WTC11 (cell line): ENCODE measurements at regions not wholly inside any gene's neighbourhood (a gene's known extent, or its start where the extent isn't known, plus 50 kb on each side); places are given as distances from the start of the nearest gene placed in this dataset.

Experiments used
- ATAC-seq: fragments of 200-7000 bp; cut with Tn5 transposase; 2 replicates; pipeline ENCODE4 v1.10.0; 2021; ENCODE audit warnings: mild to moderate bottlenecking, moderate library complexity
- CTCF ChIA-PET: fragments of 300-600 bp; sonication (Branson Sonifier 250); formaldehyde crosslinking; loops from one replicate; lab custom pipeline; 2021; ENCODE audit warnings: antibody characterized with exemption; lab: Charles Lee
- POLR2A ChIA-PET: fragments of 350-600 bp; sonication (Branson Sonifier 250); formaldehyde crosslinking; loops from one replicate; lab custom pipeline; 2021; ENCODE audit warnings: antibody characterized with exemption; lab: Charles Lee
- DNase-seq: peaks from one replicate; pipeline ENCODE4 v3.0.0; 2021; ENCODE audit warnings: low spot score
- H3K27ac Mint-ChIP-seq: 2 replicates; pipeline ENCODE4 v1.8.0; 2021; ENCODE audit warnings: mixed read lengths
- H3K27me3 Mint-ChIP-seq: 2 replicates; pipeline ENCODE4 v1.8.0; 2021; ENCODE audit warnings: low read depth, mild to moderate bottlenecking, moderate library complexity, mixed read lengths
- H3K36me3 Mint-ChIP-seq: 2 replicates; pipeline ENCODE4 v1.8.0; 2021; ENCODE audit warnings: mixed read lengths
- H3K4me1 Mint-ChIP-seq: 2 replicates; pipeline ENCODE4 v1.8.0; 2022; ENCODE audit warnings: mixed read lengths
- H3K4me3 Mint-ChIP-seq: 2 replicates; pipeline ENCODE4 v1.8.0; 2021; ENCODE audit warnings: mild to moderate bottlenecking, moderate library complexity, mixed read lengths
- H3K9me3 Mint-ChIP-seq: 2 replicates; pipeline ENCODE4 v1.8.0; 2021; ENCODE audit warnings: mixed read lengths
- AR ChIP-seq: fragments of 250-450 bp; sonication (Bioruptor Pico); IDR thresholded peaks from 2 replicates; pipeline ENCODE4 v1.9.0; 2021; ENCODE audit warnings: mild to moderate bottlenecking
- ATF2 ChIP-seq: sonication (generic); formaldehyde crosslinking; IDR thresholded peaks from 2 replicates; pipeline ENCODE4 v1.8.1; 2022; ENCODE audit warnings: low read depth, missing genetic modification reagents, borderline replicate concordance
- CBFB ChIP-seq: sonication (generic); formaldehyde crosslinking; IDR thresholded peaks from 2 replicates; pipeline ENCODE4 v1.8.1; 2022; ENCODE audit warnings: mild to moderate bottlenecking, low read depth, missing genetic modification reagents
- E2F4 ChIP-seq: sonication (generic); formaldehyde crosslinking; IDR thresholded peaks from 2 replicates; pipeline ENCODE4 v1.8.1; 2022; ENCODE audit warnings: low read depth, mild to moderate bottlenecking, moderate library complexity, missing genetic modification reagents, borderline replicate concordance
- ESRRA ChIP-seq: sonication (generic); formaldehyde crosslinking; IDR thresholded peaks from 2 replicates; pipeline ENCODE4 v1.8.1; 2022; ENCODE audit warnings: mild to moderate bottlenecking, missing genetic modification reagents, borderline replicate concordance
- FOXK1 ChIP-seq: sonication (generic); formaldehyde crosslinking; IDR thresholded peaks from 2 replicates; pipeline ENCODE4 v1.8.0; 2022; ENCODE audit warnings: mild to moderate bottlenecking, moderate library complexity, missing genetic modification reagents
- GTF2I ChIP-seq: fragments of 250-450 bp; sonication (Bioruptor Pico); conservative IDR thresholded peaks from 2 replicates; pipeline ENCODE4 v1.4.0; 2021; ENCODE audit warnings: mild to moderate bottlenecking
- NFE2L1 ChIP-seq: sonication (generic); formaldehyde crosslinking; IDR thresholded peaks from 2 replicates; pipeline ENCODE4 v1.8.1; 2023; ENCODE audit warnings: missing genetic modification reagents
- RORB ChIP-seq: fragments of 250-450 bp; sonication (Bioruptor Pico); IDR thresholded peaks from 2 replicates; pipeline ENCODE4 v1.9.0; 2021; ENCODE audit warnings: mild to moderate bottlenecking
- SP1 ChIP-seq: sonication (generic); formaldehyde crosslinking; conservative IDR thresholded peaks from 2 replicates; pipeline ENCODE4 v1.8.1; 2022; ENCODE audit warnings: missing genetic modification reagents
- STAT6 ChIP-seq: sonication (generic); formaldehyde crosslinking; conservative IDR thresholded peaks from 2 replicates; pipeline ENCODE4 v1.8.1; 2023; ENCODE audit warnings: mild to moderate bottlenecking, low read depth, missing genetic modification reagents, moderate library complexity
- TCF7 ChIP-seq: sonication (generic); formaldehyde crosslinking; IDR thresholded peaks from 2 replicates; pipeline ENCODE4 v1.8.0; 2022; ENCODE audit warnings: mild to moderate bottlenecking, low read depth, missing genetic modification reagents, moderate library complexity
- ZNF232 ChIP-seq: sonication (generic); formaldehyde crosslinking; IDR thresholded peaks from 2 replicates; pipeline ENCODE4 v1.8.0; 2022; ENCODE audit warnings: mild to moderate bottlenecking, missing genetic modification reagents
- ZNF671 ChIP-seq: fragments of 250-450 bp; sonication (Bioruptor Pico); IDR thresholded peaks from 2 replicates; pipeline ENCODE4 v1.8.0; 2021; ENCODE audit warnings: mild to moderate bottlenecking
- TF ChIP-seq, protein P1 (sequence below): sonication (generic); formaldehyde crosslinking; IDR thresholded peaks from 2 replicates; pipeline ENCODE4 v1.8.0; 2022; ENCODE audit warnings: mild to moderate bottlenecking, missing genetic modification reagents
- TF ChIP-seq, protein P2 (sequence below): fragments of 250-450 bp; sonication (Bioruptor Pico); conservative IDR thresholded peaks from 2 replicates; pipeline ENCODE4 v1.9.0; 2021; ENCODE audit warnings: mild to moderate bottlenecking
- TF ChIP-seq, protein P3 (sequence below): sonication (generic); formaldehyde crosslinking; conservative IDR thresholded peaks from 2 replicates; pipeline ENCODE4 v1.8.1; 2022; ENCODE audit warnings: mild to moderate bottlenecking, missing genetic modification reagents
- TF ChIP-seq, protein P4 (sequence below): fragments of 250-450 bp; sonication (Bioruptor Pico); IDR thresholded peaks from 2 replicates; pipeline ENCODE4 v2.1.2; 2022; ENCODE audit warnings: mild to moderate bottlenecking, moderate library complexity
- TF ChIP-seq, protein P5 (sequence below): sonication (generic); formaldehyde crosslinking; IDR thresholded peaks from 2 replicates; pipeline ENCODE4 v1.8.0; 2022; ENCODE audit warnings: mild to moderate bottlenecking, missing genetic modification reagents

DNA sequence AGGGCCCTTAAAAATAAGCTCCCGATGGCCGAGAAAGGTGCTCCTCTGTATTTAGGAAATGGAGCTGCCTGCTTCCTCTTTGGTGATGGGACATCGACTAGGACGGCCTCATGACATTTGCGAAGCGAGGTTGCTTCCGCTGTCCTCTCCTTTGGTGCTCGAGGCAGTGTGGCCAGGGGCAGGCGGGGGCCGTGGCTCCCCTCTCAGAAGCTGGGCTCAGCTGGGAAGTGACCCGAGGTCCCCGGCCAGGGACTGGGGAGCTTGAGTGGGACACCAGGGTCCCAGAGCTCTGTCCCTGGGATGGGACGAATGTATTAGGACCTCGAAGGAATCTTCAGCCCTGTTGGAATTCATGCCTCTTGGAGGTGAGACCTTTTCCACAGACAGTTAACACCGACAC is 151.1 kb downstream of the CTTN start:
- peaks cover 45% of the 10 kb centered on the region for H3K4me1 Mint-ChIP-seq

GRCh38 chr11:70549796-70550195 is 151.5 kb downstream of the CTTN start:
- no peak for DNase-seq
- Mint-ChIP-seq H3K9me3 (no peaks in the 10 kb centered on the region), H3K4me1 (peaks cover 47% of the 10 kb centered on the region), H3K36me3 (no peaks in the 10 kb centered on the region), H3K27ac (no peak overlapping the region), H3K4me3 (no peak overlapping the region), H3K27me3 (no peaks in the 10 kb centered on the region)
- CTCF ChIA-PET = interaction anchor here (0.9 to 2.1 kb wide), 7 partner anchors 18 to 193 kb away, joined by 3 to 10 read pairs (median 3); no protein-coding TSS in a partner anchor
- no peak for ATAC-seq
- POLR2A ChIA-PET = no interaction called here
- TF ChIP-seq GTF2I (CRISPR knock-in tag) (no peak), ZNF671 (CRISPR knock-in tag) (no peak), ESRRA (CRISPR knock-in tag) (no peak), ZNF232 (no peak), STAT6 (CRISPR knock-in tag) (no peak), RORB (CRISPR knock-in tag) (no peak), TCF7 (CRISPR knock-in tag) (no peak), ATF2 (CRISPR knock-in tag) (no peak), E2F4 (CRISPR knock-in tag) (no peak)
- TF ChIP-seq, protein P1, sequence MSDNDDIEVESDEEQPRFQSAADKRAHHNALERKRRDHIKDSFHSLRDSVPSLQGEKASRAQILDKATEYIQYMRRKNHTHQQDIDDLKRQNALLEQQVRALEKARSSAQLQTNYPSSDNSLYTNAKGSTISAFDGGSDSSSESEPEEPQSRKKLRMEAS (CRISPR knock-in tag) = no peak

More for the DNA sequence above, 151.1 kb downstream of the CTTN start:
- TF ChIP-seq AR = no peak
- TF ChIP-seq, protein P2, sequence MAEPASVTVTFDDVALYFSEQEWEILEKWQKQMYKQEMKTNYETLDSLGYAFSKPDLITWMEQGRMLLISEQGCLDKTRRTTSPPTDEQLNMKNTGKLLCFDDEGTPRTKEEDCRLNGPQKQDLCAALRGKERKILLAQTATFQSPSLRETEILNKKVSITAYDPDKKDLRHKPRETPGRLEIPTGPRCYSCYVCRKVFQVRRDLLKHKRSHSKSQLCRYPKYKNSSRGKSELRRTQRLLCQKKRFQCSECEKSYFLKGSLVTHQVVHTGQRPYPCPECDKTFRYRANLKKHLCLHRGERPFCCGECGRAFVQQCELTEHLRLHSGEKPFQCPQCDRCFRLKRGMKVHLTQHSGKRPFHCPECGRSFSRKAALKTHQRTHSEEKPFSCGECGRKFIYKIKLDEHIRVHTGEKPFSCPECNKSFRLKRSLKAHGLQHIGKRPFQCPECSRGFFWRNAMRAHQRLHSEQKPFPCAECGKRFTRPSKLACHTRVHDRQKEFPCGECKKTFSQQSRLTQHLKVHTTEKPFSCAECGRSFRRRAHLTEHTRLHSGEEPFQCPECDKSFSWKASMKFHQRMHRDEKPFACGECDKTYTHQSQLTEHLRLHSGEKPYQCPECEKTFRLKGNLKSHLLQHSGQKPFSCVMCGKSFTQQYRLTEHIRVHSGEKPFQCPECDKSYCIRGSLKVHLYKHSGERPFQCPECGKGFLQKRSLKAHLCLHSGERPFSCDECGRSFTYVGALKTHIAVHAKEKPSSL (CRISPR knock-in tag) = no peak
- no peak for TF ChIP-seq FOXK1 (CRISPR knock-in tag)
- no peak for TF ChIP-seq SP1 (CRISPR knock-in tag)
- no peak for TF ChIP-seq NFE2L1 (CRISPR knock-in tag)
- TF ChIP-seq, protein P3, sequence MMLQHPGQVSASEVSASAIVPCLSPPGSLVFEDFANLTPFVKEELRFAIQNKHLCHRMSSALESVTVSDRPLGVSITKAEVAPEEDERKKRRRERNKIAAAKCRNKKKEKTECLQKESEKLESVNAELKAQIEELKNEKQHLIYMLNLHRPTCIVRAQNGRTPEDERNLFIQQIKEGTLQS (CRISPR knock-in tag) = no peak
- no peak for TF ChIP-seq CBFB
- TF ChIP-seq, protein P4, sequence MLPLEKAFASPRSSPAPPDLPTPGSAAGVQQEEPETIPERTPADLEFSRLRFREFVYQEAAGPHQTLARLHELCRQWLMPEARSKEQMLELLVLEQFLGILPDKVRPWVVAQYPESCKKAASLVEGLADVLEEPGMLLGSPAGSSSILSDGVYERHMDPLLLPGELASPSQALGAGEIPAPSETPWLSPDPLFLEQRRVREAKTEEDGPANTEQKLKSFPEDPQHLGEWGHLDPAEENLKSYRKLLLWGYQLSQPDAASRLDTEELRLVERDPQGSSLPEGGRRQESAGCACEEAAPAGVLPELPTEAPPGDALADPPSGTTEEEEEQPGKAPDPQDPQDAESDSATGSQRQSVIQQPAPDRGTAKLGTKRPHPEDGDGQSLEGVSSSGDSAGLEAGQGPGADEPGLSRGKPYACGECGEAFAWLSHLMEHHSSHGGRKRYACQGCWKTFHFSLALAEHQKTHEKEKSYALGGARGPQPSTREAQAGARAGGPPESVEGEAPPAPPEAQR (CRISPR knock-in tag) = no peak
- TF ChIP-seq, protein P5, sequence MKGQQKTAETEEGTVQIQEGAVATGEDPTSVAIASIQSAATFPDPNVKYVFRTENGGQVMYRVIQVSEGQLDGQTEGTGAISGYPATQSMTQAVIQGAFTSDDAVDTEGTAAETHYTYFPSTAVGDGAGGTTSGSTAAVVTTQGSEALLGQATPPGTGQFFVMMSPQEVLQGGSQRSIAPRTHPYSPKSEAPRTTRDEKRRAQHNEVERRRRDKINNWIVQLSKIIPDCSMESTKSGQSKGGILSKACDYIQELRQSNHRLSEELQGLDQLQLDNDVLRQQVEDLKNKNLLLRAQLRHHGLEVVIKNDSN (CRISPR knock-in tag) = no peak
- CTCF ChIA-PET = interaction anchor here (0.9 to 2.1 kb wide), 7 partner anchors 19 to 193 kb away, joined by 3 to 10 read pairs (median 3); no protein-coding TSS in a partner anchor
- DNase-seq (no peak), ATAC-seq (no peak)
- no peak overlapping the region for H3K4me3 Mint-ChIP-seq
- H3K9me3 Mint-ChIP-seq = no peaks in the 10 kb centered on the region
- H3K27me3 Mint-ChIP-seq = no peaks in the 10 kb centered on the region
- POLR2A ChIA-PET = no interaction called here
- no peak overlapping the region for H3K27ac Mint-ChIP-seq
- no peaks in the 10 kb centered on the region for H3K36me3 Mint-ChIP-seq
